Left renal pelvis (tissue), 4 donors: ENCODE measurements at regions not wholly inside any gene's neighbourhood (a gene's known extent, or its start where the extent isn't known, plus 50 kb on each side); places are given as distances from the start of the nearest gene placed in this dataset.

Experiments used
- DNase-seq, 4 donors: peaks; one replicate each; pipeline ENCODE4 v3.0.0-alpha.2; 2013; ENCODE audit warnings: low read depth in 4 of 4, low spot score in 3 of 4

DNA sequence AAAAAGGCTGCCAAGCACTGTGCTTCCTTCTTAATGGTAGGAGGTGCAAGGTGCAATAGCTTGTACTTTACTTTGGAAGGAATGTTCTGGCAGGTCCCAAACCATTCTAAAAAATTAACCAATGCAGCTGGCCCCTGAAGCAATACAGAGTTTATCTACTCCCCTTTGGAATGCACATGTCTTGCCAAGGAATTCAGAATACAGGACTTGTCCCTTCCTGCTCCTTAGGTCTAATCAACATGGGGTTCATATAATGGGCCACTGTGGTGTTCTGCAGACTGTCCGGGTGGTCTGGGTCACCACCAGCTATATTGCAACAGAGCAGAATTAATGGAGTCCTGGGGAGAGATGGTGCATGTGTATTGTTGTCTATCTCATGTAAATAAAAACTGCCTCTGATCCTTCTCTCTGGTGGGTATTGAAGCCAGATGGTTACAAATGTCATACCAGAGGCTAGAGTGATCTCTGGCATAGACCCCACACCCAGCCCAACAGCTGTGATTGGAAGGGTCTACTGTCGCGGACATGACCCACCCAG lies 112.8 kb downstream of the RIPK4 start:
- no peak for DNase-seq

DNA sequence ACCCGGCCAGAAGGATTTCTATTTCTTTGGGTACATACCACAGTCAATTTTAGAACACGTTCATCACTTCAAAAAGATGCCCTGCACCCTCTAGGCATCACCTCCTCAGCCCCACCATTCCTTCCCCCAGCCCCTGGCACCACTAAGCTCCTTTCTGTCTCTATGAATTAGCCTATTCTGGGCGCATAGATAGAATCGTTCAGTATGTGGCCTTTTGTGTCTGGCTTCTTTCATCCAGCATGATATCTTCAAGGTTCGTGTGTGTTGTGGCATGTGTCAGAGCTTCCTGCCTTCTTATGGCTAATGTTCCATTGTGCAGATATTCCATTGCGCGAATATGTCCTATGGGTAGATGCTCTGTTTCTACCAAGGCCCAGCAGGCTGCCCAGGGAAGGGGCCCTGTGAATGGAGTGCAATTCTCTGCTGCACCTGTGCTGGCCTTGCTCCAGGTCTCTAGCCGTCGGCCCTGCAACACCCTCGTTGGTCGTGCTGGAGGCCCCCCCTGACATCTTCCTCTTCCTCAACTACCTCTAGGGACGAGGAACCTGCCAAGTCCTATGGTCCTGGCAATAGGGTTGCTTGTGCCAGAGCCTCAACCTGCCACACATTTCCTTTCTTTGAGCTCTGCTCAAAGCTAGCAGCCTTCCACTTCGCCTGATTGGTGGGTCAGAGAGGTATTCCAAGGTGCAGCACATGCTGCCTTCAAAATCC lies 113.5 kb downstream of the RIPK4 start:
- DNase-seq, result no peak

DNA sequence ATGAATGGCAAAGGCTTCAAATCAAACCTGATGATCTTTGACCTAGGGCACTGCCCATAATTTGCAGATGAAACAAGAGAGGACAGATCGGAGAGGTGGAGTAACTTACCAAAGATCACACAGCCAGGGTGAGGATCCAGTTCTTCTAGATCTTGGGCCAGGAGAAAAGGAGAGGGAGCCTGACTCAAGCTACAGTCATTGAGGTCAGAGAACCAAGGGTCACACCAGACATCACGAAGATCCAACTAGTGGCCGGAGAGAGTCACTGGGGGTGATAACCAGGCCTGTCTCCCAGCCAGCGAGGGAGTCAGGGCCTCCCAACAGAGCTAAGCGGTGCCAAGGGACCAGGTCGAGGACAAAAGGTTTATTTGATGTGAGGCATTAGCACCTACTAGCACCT lies 115.0 kb downstream of the RIPK4 start:
- no peak for DNase-seq

DNA sequence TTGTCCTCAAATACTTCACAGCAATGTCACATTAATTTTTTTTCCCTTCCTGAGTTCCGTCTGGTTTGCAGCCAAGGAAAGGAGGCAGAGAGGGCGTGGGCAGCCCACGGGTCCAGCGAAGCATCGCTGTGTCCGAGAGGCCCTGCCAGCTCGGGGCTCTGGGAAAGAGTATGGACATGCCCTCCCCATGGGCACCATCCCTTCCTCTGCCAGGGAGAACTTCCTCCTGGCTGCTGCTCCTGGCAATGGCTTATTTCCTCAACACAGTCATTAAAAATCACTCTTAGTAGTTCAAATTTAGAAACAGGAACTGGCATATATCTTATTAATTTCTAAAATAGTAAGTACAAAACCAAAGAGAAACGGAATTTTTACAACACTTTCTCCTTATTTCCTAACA lies 115.4 kb downstream of the RIPK4 start:
- DNase-seq, result no peak

DNA sequence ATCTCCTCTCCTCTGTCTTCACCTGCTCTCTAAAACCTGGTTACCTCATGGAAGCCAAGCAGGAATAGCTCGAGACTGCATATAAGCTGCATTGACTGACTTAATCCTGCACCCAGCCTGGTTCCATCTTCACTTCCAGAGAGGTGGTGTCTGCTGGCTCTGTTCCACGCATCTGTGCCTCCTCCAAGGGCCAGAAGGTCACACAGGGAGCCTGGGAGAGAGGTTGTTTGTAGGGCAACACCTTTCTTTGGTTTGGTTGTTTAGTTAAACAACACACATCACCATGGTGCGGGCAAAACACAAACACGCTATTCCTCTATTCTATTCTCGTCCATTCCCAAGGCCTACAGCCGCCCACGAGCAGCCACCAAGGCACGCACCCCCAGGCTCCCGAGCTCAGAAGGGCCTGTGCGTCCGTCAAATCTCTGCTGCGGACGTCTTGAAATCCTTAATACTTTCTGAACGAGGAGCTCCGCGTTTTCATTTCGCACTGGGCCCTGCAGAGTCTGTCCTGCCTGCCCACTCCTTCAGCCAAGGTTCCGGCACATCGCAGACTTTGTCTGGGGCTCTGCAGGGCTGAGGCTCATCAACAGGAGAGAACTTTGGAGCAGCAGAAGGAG lies 116.2 kb downstream of the RIPK4 start:
- DNase-seq, result no peak

DNA sequence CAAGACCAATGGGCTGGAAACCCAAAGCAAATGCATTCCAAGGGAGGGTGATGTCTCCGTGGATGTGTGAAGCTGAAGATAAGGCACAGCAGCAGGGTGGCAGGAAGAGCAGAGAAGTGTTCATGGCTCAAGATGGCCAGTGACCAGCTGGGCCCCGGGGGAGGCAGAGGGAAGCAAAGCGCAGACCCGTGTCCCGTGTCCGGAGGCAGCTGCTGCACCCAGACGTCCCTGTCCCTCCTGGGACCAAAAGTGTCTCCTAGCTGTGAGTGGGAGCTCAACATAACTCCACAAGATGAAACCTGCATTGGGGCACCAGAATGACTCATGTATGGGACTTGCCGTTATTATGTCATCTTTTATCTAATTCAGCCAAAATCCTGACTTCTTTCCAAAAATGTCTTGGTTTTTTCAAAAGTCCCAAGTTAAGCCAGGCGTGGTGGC lies 118.2 kb downstream of the RIPK4 start:
- DNase-seq, result no peak

DNA sequence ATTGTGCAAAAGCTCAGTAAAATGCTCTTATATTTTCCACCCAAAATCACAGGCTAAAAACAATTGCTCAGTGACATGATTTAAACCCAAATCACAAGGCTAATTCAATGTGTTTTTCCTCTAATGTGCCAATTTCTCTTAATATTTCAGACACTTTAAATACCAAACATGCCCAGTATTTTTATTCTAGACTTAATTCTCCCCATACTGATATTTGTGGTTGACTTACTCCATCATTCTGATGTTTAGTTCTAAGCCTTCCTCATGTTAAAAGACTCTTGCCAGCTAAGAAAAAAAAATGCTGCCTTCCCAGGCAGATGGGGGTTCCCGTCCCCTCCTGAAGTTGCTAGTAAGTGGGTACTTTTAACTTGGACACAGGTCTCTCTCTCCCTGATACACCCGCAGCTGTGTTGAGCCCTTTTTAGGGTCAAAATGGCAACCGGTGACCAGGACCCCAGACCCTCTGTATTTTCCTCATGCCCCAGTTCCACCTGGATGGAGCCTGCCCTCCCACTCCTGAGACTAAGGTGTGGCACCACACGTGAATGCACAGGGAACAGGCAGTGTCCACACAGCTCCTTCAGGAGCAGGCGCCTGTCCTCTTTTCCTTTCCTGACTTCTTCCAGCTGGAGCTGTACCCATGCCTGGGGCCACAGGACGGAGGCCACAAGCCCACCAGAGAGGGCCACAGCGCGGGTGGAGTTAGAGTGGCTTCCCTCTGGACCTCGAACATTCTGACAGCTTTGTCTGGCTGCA lies 118.9 kb downstream of the RIPK4 start:
- no peak for DNase-seq

DNA sequence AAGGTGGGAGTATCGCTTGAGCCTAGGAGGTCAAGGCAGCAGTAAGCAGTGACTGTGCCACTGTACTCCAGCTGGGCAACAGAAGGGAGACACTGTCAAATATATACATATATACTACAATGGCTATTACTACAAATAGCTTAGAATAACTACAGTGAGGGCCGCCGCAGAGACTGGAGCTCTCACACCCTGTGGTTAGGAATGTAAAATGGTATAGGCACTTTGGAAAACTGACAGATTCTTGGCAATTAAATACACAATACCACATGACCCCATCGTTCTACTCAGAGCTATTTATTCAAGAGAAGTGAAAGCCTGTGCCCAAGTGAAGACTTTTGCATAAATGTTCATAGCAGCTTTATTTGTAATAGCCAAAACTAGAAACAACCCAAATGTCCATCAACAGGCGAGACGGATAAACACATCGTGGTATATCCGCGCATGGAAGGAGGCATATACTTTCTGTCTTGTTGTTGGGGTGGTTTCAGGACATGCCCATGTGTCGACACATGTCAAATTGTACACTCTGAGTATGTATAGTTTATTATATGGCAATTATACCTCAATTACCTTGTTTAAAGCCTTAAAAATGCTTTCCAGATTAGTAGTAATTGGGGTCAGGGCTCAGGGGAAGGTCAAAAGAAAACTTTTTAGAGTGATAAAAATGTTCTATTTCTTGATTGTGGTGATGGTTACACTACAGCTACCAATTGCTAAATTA lies 123.4 kb downstream of the RIPK4 start:
- no peak for DNase-seq

DNA sequence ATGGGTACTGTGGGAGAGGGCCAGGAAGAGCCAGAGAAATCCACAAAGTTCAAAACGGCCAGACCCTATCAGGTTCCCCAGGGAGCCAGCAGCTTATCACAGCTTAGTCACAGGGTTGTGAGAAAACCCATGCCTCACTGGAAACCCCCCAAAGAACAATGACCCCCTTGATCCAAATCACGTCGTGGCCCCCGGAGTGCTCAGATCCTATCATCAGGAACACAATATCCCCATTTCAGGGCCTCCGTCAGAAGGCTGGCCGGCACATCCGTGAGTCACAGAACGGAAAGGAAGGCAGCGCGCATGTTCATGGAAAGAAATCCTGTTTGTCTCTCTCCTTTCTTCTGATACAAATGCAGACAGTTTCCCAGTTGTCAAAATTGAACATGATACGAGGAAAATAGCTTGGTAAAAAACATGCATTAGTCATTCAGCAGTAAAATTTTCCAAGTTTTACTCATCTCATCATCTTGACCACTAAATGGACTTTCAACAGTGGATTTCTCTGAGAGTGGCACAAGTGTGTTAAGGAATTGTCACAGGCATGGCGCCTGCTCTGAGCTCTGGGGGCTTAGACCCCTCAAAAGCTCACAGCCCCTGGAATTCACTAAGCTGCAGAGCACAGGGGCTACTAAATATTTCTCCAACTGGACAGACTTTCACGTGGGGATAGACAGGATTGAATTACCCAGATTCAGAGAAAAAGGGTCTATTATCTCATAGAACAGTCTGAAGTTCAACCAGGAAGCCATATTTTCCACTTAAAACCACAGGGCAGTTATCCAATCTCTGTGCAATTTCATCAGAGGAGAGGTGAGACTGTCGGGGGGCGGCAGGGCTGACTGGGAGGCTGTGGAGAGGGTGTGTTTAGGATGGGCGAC lies 124.8 kb downstream of the RIPK4 start:
- no peak for DNase-seq

DNA sequence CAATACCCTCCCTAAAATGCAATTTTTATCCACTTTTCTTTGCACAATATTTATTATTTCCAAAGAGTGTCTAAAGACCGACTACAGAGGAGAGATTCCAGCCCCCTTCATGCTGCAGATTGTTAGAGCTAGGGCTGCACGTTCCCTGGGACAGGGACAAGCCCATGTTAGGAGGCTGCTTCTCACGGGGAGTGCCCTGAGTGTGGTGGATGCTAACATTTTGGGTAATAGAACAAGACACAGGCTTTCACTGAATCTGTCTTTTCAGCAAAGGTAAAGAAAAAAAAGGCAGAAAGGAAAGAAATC lies 125.4 kb downstream of the RIPK4 start:
- no peak for DNase-seq

DNA sequence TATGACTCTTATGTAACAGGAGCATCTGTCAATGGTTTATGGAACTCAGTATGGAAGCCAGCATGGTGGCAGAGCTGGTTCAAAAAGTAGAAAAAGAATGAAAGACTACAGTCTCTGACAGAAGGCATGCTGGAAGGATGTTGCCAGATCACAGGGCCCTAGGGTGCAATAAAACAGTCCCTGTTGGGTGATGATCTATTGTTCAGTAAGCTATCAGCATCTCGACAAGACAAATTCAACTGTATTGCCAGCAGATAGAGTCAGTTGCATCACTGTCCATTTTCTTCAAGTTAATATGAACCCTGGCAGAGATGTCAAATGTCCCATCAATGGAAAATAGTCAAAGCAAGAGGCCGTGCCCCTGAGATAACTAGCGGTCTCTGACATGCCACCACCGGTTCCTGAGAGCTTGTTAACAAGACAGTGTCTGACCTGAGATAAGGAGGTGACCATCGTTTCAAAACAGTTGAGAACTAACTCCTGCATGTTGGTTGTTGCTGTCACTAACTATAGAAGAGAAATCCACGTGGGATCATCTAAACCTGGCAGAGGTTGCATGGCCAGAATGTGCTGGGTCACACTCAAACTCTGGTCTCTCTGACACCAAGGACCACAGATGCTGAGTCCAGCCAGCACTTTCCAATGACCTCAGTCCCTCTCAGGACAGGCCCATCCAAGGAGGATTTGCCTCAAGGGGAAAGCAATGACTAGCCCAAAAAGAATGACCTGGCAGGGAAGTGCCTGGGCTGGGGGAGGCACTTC lies 125.9 kb downstream of the RIPK4 start:
- no peak for DNase-seq

DNA sequence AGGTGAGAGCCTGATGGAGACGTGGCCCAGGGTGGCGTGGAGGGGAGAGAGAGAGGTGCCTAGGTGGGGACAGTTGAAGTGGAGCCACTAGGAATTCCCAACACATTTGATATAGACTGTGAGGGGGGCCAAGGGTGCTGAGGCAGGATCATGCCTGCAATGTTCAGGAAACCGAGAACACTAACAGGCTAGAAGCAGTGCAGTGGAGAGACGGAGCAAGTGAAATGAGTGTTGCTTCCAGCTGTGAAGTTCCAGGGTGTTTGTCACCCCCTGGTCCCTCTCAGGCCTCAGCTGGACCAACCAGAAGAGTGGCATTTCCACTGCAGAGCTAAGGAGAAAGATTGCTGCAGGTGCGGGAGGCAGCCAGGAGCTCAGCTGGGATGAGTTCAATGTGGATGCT lies 127.1 kb downstream of the RIPK4 start:
- no peak for DNase-seq

DNA sequence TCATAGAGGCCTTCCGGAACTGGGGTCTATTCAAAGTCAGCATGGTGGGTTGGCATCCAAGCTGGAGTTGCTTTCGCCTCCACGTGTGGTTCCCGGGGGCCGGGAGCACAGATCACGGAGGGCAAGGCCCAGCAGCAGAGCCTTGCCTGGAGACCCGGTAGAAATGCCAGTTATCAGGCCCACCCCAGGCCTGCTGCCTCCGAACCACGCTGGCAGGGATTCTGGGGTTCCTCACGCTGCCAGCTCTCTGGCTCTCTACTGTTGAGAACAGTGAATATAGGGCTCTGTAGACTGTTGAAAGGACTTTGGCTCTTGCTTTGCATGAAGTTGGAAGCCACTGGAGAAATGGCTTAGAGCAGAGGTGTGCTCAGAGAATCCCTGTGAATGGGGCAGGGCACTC lies 127.5 kb downstream of the RIPK4 start:
- DNase-seq, result no peak

DNA sequence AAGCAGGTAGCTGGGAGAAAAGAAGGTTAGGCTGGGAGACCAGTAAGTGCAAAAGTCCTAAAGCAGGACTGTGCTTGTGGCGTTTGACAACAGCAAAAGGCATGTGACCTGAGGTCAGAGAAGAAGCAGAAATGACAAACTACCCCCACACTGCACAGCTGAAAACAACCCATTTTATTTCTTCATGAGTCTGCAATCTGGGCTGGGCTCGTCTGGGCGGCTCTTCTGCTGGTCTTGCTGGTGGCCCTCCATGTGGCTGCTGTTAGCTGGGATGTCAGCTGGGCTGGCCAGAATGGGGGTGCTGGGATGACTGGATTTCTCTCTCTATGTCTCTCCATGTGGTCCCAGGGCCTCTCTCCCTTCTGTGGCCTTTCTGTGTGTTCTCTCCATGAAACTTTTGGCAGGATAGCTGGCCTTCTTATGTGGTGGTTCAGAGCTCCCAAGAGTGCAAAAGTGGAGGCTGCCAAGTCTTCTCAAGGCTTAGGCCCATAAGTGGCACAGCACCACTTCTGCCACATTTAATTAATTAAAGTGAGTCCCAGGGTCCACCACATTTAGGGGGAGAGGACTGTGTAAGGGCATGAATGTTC lies 128.6 kb downstream of the RIPK4 start:
- DNase-seq, result no peak

DNA sequence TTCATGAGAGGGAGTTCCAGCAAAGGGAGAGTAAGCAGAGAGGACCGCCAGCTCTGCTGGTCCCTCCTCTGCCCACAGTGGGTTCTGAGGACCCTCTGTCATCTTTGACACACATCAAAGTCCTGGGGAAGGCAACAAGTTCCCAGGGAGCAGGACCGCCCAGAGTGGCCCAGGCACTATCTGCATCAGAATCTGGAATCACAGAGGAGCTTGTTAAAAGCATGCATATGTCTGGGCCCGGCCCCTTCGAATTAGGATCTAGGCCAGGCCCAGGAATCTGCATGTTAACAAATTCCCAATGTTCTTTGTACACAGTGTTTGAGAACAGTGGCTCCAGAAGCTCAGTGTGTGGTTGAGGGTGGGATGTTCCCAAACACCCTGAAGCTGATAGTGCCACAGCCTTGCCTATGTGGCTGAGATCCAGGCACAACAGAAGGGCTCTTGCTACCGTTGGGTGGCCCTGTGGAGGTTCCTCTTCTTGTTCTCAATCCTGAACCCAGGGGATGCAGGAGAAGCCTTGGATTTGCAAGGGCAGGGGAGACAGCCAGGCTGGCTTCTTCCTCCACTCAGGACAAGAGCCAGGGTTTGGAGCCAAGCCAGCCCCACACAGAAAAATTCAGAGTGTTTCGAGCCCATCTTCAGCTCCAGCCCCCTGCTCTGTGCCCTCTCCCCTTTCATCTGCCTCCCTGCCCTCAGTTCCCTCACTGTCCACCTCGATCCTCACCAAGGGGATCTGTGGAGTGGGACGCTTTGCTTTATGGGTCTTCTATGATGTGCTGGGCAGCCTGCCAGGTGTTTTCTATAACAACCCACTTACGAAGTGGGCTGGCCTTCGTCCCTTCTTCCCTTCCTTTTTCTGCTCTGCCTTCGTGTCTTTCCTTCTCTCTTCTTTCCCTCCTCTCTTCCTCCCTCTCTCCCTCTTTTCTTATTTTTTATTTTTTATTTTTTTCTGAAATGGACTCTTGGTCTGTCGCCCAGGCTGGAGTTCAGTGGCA lies 129.0 kb upstream of the TMPRSS2 start:
- no peak for DNase-seq

DNA sequence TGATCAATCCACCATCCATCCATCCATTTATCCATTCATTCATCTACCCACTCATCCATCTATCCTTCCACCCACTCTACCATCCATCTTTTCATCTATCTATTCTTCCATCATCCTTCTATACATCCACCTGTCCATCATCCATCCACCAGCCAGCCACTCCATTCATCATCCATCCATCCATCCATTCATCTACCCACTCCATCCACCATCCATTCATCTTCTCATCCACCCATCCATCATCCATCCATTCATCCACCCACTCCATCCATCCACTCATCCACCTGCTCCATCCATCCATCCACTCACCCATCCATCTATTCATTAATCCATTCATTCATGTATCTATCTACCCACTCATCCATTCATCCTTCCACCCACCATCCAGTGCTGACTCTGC lies 127.9 kb upstream of the TMPRSS2 start:
- DNase-seq, result no peak

DNA sequence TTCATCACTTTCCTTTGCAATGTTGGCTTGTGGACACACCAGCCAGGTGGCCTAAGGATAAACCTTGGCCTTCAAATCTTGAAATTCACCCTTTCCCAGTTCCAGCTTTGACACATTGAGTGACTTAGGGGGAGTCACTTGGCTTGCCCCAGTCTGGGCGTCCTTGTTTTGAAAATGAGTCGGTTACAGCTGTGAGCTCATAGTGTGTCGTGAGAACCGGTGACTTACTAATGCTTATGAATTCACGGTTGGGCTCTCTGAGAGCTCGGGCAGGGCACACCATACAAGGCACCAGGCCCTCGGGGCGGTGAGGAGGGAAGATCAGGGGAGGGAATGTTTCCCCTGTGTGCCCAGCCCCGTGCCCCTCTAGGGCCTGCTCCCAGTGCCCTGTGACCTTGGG lies 126.9 kb upstream of the TMPRSS2 start:
- DNase-seq, result no peak

DNA sequence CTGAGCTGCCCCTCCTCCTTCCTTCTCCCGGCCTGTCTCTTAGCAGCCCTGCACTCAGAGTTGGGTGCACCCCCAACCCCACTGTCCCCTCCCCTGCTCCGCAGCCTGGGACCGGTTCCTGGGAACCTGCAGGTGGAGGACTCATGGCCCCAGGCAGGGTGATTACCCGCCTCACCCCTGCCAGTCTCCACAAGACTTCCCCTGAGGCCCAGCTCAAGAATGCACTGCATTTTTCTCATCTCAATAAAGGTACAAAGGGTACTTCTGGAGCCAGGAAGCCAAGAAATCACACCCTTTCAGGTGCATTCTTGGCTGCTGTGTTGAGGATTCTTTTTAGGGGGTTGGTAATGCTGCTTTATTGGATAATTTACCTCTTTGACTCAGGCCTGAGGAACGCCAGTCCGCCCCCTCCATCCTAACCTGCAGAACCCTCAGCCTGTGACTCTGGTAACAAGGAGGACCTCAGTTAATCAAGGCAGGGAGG lies 126.3 kb upstream of the TMPRSS2 start:
- DNase-seq, result no peak
